ENCODE measurements at regions not wholly inside any gene's neighbourhood (a gene's known extent, or its start where the extent isn't known, plus 50 kb on each side); places are given as distances from the start of the nearest gene placed in this dataset.
A peak's percentile ranks its signal among the peaks of the same experiment; 100 is the strongest.

GRCh38 chr3:187931770-187932278, 186.6 kb upstream of the BCL6 start:
- no peak for DNase-seq

- no peak for DNase-seq
Observed at GRCh38 chr3:187932530-187932929, 187.3 kb upstream of the BCL6 start.

- DNase-seq, result no peak
Observed at GRCh38 chr3:187935623-187936156, 190.4 kb upstream of the BCL6 start.

GRCh38 chr3:187936676-187937075, 191.4 kb upstream of the BCL6 start:
- DNase-seq, result no peak

GRCh38 chr3:187939891-187940290, 194.6 kb upstream of the BCL6 start:
- no peak for DNase-seq

- no peak for DNase-seq
Observed at GRCh38 chr3:187941135-187941847, 196.0 kb upstream of the BCL6 start.

- DNase-seq, result no peak
Observed at GRCh38 chr3:187941848-187942194, 196.6 kb upstream of the BCL6 start.

- DNase-seq, result no peak
Observed at GRCh38 chr3:187942658-187943241, 197.5 kb upstream of the BCL6 start.

GRCh38 chr3:187943677-187944389, 198.6 kb upstream of the BCL6 start:
- DNase-seq, result no peak

- no peak for DNase-seq
Observed at GRCh38 chr3:187944390-187945179, 199.3 kb upstream of the BCL6 start.

- no peak for DNase-seq
Observed at GRCh38 chr3:187945374-187945773, 200.1 kb upstream of the BCL6 start.

GRCh38 chr3:187946163-187946691, 201.0 kb upstream of the BCL6 start:
- peak; percentile 18 for DNase-seq

- no peak for DNase-seq
Observed at GRCh38 chr3:187946981-187947380, 201.7 kb upstream of the BCL6 start.

- no peak for DNase-seq
Observed at GRCh38 chr3:187947927-187948682, 202.8 kb upstream of the BCL6 start.

- no peak for DNase-seq
Observed at GRCh38 chr3:187949093-187949820, 204.0 kb upstream of the BCL6 start.

- no peak for DNase-seq
Observed at GRCh38 chr3:187950671-187951070, 203.3 kb upstream of the LPP start.

- no peak for DNase-seq
Observed at GRCh38 chr3:187951452-187952190, 202.3 kb upstream of the LPP start.

GRCh38 chr3:187952849-187953248, 201.1 kb upstream of the LPP start:
- no peak for DNase-seq

GRCh38 chr3:187954516-187954872, 199.5 kb upstream of the LPP start:
- no peak for DNase-seq

GRCh38 chr3:187954873-187955586, 198.9 kb upstream of the LPP start:
- DNase-seq, result no peak
